Gastrocnemius medialis (tissue), 4 donors: ENCODE measurements at regions not wholly inside any gene's neighbourhood (a gene's known extent, or its start where the extent isn't known, plus 50 kb on each side); places are given as distances from the start of the nearest gene placed in this dataset.

Experiments
- CTCF ChIP-seq, 5 experiments: fragments of 450-650 bp in 3 of 5; fragments of 200-600 bp in 2 of 5; sonication (generic) in 2 of 5; IDR thresholded peaks in 4 of 5; conservative IDR thresholded peaks in 1 of 5; 1 replicate in 4 of 5; 2 replicates in 1 of 5; pipeline ENCODE4 v1.5.1; 2016 to 2019; ENCODE audit warnings: antibody characterized with exemption in 5 of 5, mild to moderate bottlenecking in 3 of 5, moderate library complexity in 3 of 5
- POLR2A ChIP-seq, 2 donors: fragments of 450-650 bp; IDR thresholded peaks; one replicate each; pipeline ENCODE4 v1.6.1; 2017; ENCODE audit warnings: antibody characterized with exemption in 2 of 2, mild to moderate bottlenecking in 2 of 2, moderate library complexity in 2 of 2

- TF ChIP-seq CTCF (IDR thresholded peaks at IDR 0.05 in 4 of 5, conservative IDR thresholded peaks at IDR 0.05 in 1 of 5) (no peak), POLR2A (IDR thresholded peaks at IDR 0.05) (no peak)
Observed at GRCh38 chr14:53758141-53758540, 198.5 kb downstream of the BMP4 start.
